Chondrocyte (in vitro differentiated cells): ENCODE measurements at regions not wholly inside any gene's neighbourhood (a gene's known extent, or its start where the extent isn't known, plus 50 kb on each side); places are given as distances from the start of the nearest gene placed in this dataset.

Experiments used
- DNase-seq: peaks from one replicate; pipeline ENCODE4 v3.0.0; 2021; ENCODE audit warnings: mixed read lengths, low spot score
- H3K27ac Mint-ChIP-seq: one replicate; pipeline ENCODE4 v1.8.0; 2021; ENCODE audit warnings: mild to moderate bottlenecking, moderate library complexity, mixed read lengths; ENCODE audit not compliant: unreplicated experiment
- H3K27me3 Mint-ChIP-seq: 2 replicates; pipeline ENCODE4 v1.8.0; 2021; ENCODE audit warnings: low read depth, mixed read lengths
- H3K36me3 Mint-ChIP-seq: 2 replicates; pipeline ENCODE4 v1.8.0; 2021; ENCODE audit warnings: low read depth, mixed read lengths
- H3K4me1 Mint-ChIP-seq: 2 replicates; pipeline ENCODE4 v1.8.0; 2021; ENCODE audit warnings: low read depth, mild to moderate bottlenecking, mixed read lengths
- H3K4me3 Mint-ChIP-seq: one replicate; pipeline ENCODE4 v1.8.0; 2021; ENCODE audit warnings: mild to moderate bottlenecking, moderate library complexity, mixed read lengths; ENCODE audit not compliant: unreplicated experiment
- H3K9me3 Mint-ChIP-seq: 2 replicates; pipeline ENCODE4 v1.8.0; 2021; ENCODE audit warnings: low read depth, mixed read lengths
- CTCF ChIP-seq: fragments of 200-600 bp; sonication (generic); IDR thresholded peaks from 2 replicates; pipeline ENCODE4 v1.5.0; 2021; ENCODE audit warnings: antibody characterized with exemption, mild to moderate bottlenecking, moderate library complexity

DNA sequence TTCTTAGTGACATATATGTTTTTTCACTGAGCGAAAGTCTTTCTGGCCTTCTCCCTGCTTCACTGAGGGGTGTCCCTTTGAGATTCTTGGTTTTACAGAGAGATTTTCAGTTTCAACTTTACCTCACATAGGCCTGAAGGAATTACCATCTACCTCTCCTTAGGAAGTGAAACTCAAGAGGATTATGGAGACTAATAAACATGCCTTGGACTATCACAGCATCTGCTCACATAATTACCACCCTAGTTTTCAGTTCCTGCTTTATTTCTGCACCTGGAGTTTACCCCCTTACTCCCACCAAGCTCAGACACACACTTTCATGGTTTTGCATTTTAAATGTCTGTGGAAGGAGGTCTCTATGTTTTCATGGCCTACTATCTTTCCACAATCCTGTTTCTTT is 118.3 kb upstream of the SCAF11 start:
- Mint-ChIP-seq H3K9me3 (peaks cover 14% of the 10 kb centered on the region), H3K4me1 (no peaks in the 10 kb centered on the region), H3K36me3 (peaks cover 4% of the 10 kb centered on the region), H3K27ac (no peak overlapping the region), H3K27me3 (no peaks in the 10 kb centered on the region), H3K4me3 (no peak overlapping the region)
- no peak for DNase-seq
- no peak for TF ChIP-seq CTCF

DNA sequence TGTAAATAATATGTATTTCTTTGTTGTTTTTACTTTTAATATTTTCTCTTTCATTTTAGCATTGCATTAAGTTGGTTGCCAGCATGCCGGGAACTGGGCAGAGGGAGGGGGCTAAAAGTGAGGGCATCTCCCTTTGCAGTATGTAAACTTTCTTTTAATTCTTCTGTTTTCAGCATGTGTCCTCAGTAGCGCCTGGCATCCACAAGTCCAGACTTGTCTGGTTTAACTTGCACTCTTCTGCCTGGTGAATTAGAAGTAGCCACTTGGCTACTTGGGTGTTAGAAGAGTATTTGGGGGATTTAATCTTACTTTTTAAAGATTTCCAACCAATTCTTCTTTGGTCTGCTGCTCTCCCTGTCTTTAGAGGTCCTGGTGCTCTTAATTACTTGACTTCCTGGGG is 117.2 kb upstream of the SCAF11 start:
- Mint-ChIP-seq H3K27ac (no peak overlapping the region), H3K4me1 (no peaks in the 10 kb centered on the region), H3K4me3 (no peak overlapping the region), H3K9me3 (peaks cover 10% of the 10 kb centered on the region), H3K36me3 (peaks cover 2% of the 10 kb centered on the region), H3K27me3 (no peaks in the 10 kb centered on the region)
- DNase-seq = no peak
- TF ChIP-seq CTCF = no peak

GRCh38 chr12:46105735-46106134 is 115.4 kb upstream of the SCAF11 start:
- Mint-ChIP-seq H3K9me3 (no peaks in the 10 kb centered on the region), H3K27ac (no peak overlapping the region)
- no peak for DNase-seq

DNA sequence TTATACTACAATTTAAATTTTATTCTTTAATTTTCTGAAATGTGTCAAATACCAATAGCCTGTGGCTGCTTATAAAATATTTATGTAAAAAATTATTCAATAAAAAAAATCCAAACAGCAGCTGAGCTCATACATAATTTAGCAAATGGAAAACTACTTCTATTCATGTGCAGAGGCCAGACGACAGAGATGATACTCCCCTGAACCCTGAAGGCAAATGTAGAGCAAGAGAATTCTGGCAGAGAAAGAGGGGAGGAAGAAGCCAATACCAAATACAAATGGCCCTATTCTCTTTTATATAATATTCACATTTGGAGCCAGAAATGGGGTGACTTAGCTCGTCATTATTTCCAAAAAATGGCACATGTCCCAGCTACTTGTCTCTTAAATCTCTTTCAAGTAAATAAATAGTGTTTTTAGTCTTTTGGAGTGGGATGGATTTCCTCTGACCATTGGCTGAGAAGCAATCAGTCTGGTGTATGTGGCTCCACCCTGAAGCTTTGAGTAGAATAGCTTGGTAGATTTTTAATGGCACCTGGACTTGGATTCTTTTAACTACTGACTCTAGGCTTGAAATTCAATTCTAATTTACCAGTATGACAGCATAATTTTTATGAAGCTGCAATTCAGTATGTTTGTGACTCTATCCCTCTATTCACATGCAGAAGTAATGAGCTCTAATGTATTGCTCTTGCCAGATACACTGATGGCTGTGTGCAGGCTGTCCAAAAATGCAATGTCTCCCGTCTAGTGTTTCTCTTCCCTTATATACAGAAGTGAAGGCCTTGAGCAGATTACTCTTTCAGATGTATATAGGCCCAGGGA is 113.4 kb upstream of the SCAF11 start:
- Mint-ChIP-seq H3K4me3 (no peak overlapping the region), H3K27me3 (peaks cover 5% of the 10 kb centered on the region), H3K4me1 (no peaks in the 10 kb centered on the region), H3K27ac (no peak overlapping the region), H3K9me3 (peaks cover under 1% of the 10 kb centered on the region), H3K36me3 (no peaks in the 10 kb centered on the region)
- TF ChIP-seq CTCF = no peak
- no peak for DNase-seq

More at GRCh38 chr12:46105735-46106134, 115.4 kb upstream of the SCAF11 start:
- Mint-ChIP-seq H3K4me3 (no peak overlapping the region), H3K36me3 (no peaks in the 10 kb centered on the region), H3K27me3 (no peaks in the 10 kb centered on the region), H3K4me1 (no peaks in the 10 kb centered on the region)
- TF ChIP-seq CTCF = no peak

GRCh38 chr12:46101485-46101869 is 111.1 kb upstream of the SCAF11 start:
- Mint-ChIP-seq H3K27ac (no peak overlapping the region), H3K27me3 (peaks cover 22% of the 10 kb centered on the region), H3K4me3 (no peak overlapping the region), H3K4me1 (no peaks in the 10 kb centered on the region), H3K36me3 (peaks cover 3% of the 10 kb centered on the region), H3K9me3 (peaks cover 5% of the 10 kb centered on the region)
- DNase-seq = no peak
- no peak for TF ChIP-seq CTCF
